MM.1S (cell line): ENCODE measurements at regions not wholly inside any gene's neighbourhood (a gene's known extent, or its start where the extent isn't known, plus 50 kb on each side); places are given as distances from the start of the nearest gene placed in this dataset.

Source experiments
- DNase-seq: peaks from one replicate; pipeline ENCODE4 v3.0.0-alpha.2; 2015
- H2AFZ ChIP-seq: fragments of 300-600 bp; sonication (generic); 2 replicates; pipeline ENCODE4 v1.6.0; 2016; ENCODE audit warnings: antibody characterized with exemption, low read length
- H3F3A ChIP-seq: fragments of 300-600 bp; sonication (generic); 2 replicates; pipeline ENCODE4 v1.6.1; 2016; ENCODE audit warnings: mild to moderate bottlenecking, antibody characterized with exemption, low read length, moderate library complexity, mixed read lengths; ENCODE audit not compliant: insufficient read depth
- H3K27ac ChIP-seq: fragments of 300-600 bp; sonication (generic); 2 replicates; pipeline ENCODE4 v1.5.1; 2016; ENCODE audit warnings: mild to moderate bottlenecking, low read length
- H3K27me3 ChIP-seq: fragments of 300-600 bp; sonication (generic); replicated peaks from 2 replicates; pipeline ENCODE4 v1.6.0; 2016; ENCODE audit warnings: low read length; ENCODE audit not compliant: insufficient read depth
- H3K36me3 ChIP-seq: fragments of 300-600 bp; sonication (generic); replicated peaks from 2 replicates; pipeline ENCODE4 v1.6.1; 2016; ENCODE audit warnings: mild to moderate bottlenecking, low read length, mixed read lengths; ENCODE audit not compliant: insufficient read depth
- H3K4me1 ChIP-seq: fragments of 300-600 bp; sonication (generic); 2 replicates; pipeline ENCODE4 v1.6.1; 2016; ENCODE audit warnings: low read length, mixed read lengths
- H3K4me2 ChIP-seq: fragments of 300-600 bp; sonication (generic); 2 replicates; pipeline ENCODE4 v1.6.0; 2016; ENCODE audit warnings: low read depth, low read length
- H3K4me3 ChIP-seq: fragments of 300-600 bp; sonication (generic); 2 replicates; pipeline ENCODE4 v1.5.1; 2016; ENCODE audit warnings: low read length, mixed read lengths
- H3K79me2 ChIP-seq: fragments of 300-600 bp; sonication (generic); 2 replicates; pipeline ENCODE4 v1.6.1; 2016; ENCODE audit warnings: mixed run types, low read length, mixed read lengths
- H3K9ac ChIP-seq: fragments of 300-600 bp; sonication (generic); 2 replicates; pipeline ENCODE4 v1.6.1; 2016; ENCODE audit warnings: low read length, mixed read lengths
- H3K9me2 ChIP-seq: fragments of 300-600 bp; sonication (generic); replicated peaks from 2 replicates; pipeline ENCODE4 v1.6.1; 2016; ENCODE audit warnings: mild to moderate bottlenecking, low read length, mixed read lengths; ENCODE audit not compliant: insufficient read depth
- H3K9me3 ChIP-seq: fragments of 300-600 bp; sonication (generic); replicated peaks from 2 replicates; pipeline ENCODE4 v1.6.1; 2016; ENCODE audit warnings: mild to moderate bottlenecking, low read length, mixed read lengths; ENCODE audit not compliant: insufficient read depth
- H4K20me1 ChIP-seq: fragments of 300-600 bp; sonication (generic); 2 replicates; pipeline ENCODE4 v1.6.1; 2016; ENCODE audit warnings: mild to moderate bottlenecking, low read length, moderate library complexity, mixed read lengths; ENCODE audit not compliant: insufficient read depth
- CTCF ChIP-seq: fragments of 300-600 bp; sonication (generic); IDR thresholded peaks from 2 replicates; pipeline ENCODE4 v1.5.1; 2016; ENCODE audit warnings: antibody characterized with exemption, low read length, mixed read lengths
- EZH2 ChIP-seq: fragments of 300-600 bp; sonication (generic); optimal IDR thresholded peaks from 2 replicates; pipeline ENCODE3; 2017; ENCODE audit warnings: low read depth, mild to moderate bottlenecking, antibody characterized with exemption, low read length, mixed read lengths
- EZH2phosphoT487 ChIP-seq: fragments of 300-600 bp; sonication (generic); IDR thresholded peaks from 2 replicates; pipeline ENCODE4 v1.6.1; 2018; ENCODE audit warnings: antibody characterized with exemption, low read length

GRCh38 chr14:105859717-105860614 lies 333.6 kb downstream of the TMEM121 start:
- H3F3A ChIP-seq, result peaks cover 34% of the 10 kb centered on the region
- H3K9me3 ChIP-seq, result no peaks in the 10 kb centered on the region
- peaks cover 17% of the 10 kb centered on the region for H3K36me3 ChIP-seq
- DNase-seq, result peak; percentile 19
- H3K27me3 ChIP-seq, result no peaks in the 10 kb centered on the region
- H3K27ac ChIP-seq, result peak overlapping the region; percentile 100
- H3K4me2 ChIP-seq, result peak overlapping the region; percentile 60; the same call in 1 of the 2 replicates
- peak overlapping the region; percentile 96 for H3K4me3 ChIP-seq
- peaks cover 53% of the 10 kb centered on the region for H3K79me2 ChIP-seq
- H3K9me2 ChIP-seq, result no peaks in the 10 kb centered on the region
- no peaks in the 10 kb centered on the region for H3K4me1 ChIP-seq
- no peak overlapping the region for H2AFZ ChIP-seq
- TF ChIP-seq EZH2phosphoT487 (no peak), EZH2 (no peak), CTCF (no peak)
- H3K9ac ChIP-seq, result peak overlapping the region; percentile 100
- H4K20me1 ChIP-seq, result no peaks in the 10 kb centered on the region

- Histone ChIP-seq H3K4me1 (no peaks in the 10 kb centered on the region), H3F3A (peaks cover 34% of the 10 kb centered on the region), H3K27me3 (no peaks in the 10 kb centered on the region), H3K36me3 (peaks cover 17% of the 10 kb centered on the region), H3K9ac (peak overlapping the region; percentile 100), H2AFZ (no peak overlapping the region), H3K4me2 (peak overlapping the region; percentile 60; the same call in 1 of the 2 replicates), H3K9me2 (no peaks in the 10 kb centered on the region), H3K79me2 (peaks cover 53% of the 10 kb centered on the region), H3K27ac (peak overlapping the region; percentile 100), H3K9me3 (no peaks in the 10 kb centered on the region), H4K20me1 (no peaks in the 10 kb centered on the region), H3K4me3 (peak overlapping the region; percentile 96)
- DNase-seq, result peak; percentile 6
- TF ChIP-seq EZH2 (no peak), CTCF (no peak)
Measured at GRCh38 chr14:105860615-105861580, 334.5 kb downstream of the TMEM121 start.

GRCh38 chr14:105861985-105862465 lies 335.6 kb downstream of the TMEM121 start:
- H3K27ac ChIP-seq, result peak overlapping the region; percentile 100
- peak overlapping the region; percentile 99 for H3K4me3 ChIP-seq
- H3K9ac ChIP-seq, result peak overlapping the region; percentile 100
- no peaks in the 10 kb centered on the region for H4K20me1 ChIP-seq
- H3K79me2 ChIP-seq, result peaks cover 53% of the 10 kb centered on the region
- no peak overlapping the region for H2AFZ ChIP-seq
- H3K4me1 ChIP-seq, result no peaks in the 10 kb centered on the region
- TF ChIP-seq CTCF, result no peak
- TF ChIP-seq EZH2phosphoT487, result no peak
- TF ChIP-seq EZH2, result no peak
- H3K4me2 ChIP-seq, result peak overlapping the region; percentile 30; the same call in 1 of the 2 replicates
- peaks cover 34% of the 10 kb centered on the region for H3F3A ChIP-seq
- DNase-seq, result peak; percentile 91
- peaks cover 17% of the 10 kb centered on the region for H3K36me3 ChIP-seq
- H3K27me3 ChIP-seq, result no peaks in the 10 kb centered on the region
- H3K9me2 ChIP-seq, result no peaks in the 10 kb centered on the region
- no peaks in the 10 kb centered on the region for H3K9me3 ChIP-seq
